NT2/D1 (cell line): ENCODE measurements at regions not wholly inside any gene's neighbourhood (a gene's known extent, or its start where the extent isn't known, plus 50 kb on each side); places are given as distances from the start of the nearest gene placed in this dataset.

Source experiments
- SUZ12 ChIP-seq: IDR thresholded peaks from 2 replicates; pipeline ENCODE4 v1.6.1; 2011; ENCODE audit not compliant: insufficient read length, insufficient read depth; ENCODE audit errors: extremely low read depth
- YY1 ChIP-seq: IDR thresholded peaks from 2 replicates; pipeline ENCODE4 v1.6.1; 2011; ENCODE audit not compliant: insufficient read length, insufficient read depth
- ZNF274 ChIP-seq: IDR thresholded peaks from 2 replicates; pipeline ENCODE4 v1.6.1; 2011; ENCODE audit warnings: mild to moderate bottlenecking, low read depth, low read length

GRCh38 chr7:69457595-69458504 lies 140.4 kb upstream of the AUTS2 start:
- TF ChIP-seq YY1 (no peak), ZNF274 (no peak), SUZ12 (no peak)
